ENCODE measurements at regions not wholly inside any gene's neighbourhood (a gene's known extent, or its start where the extent isn't known, plus 50 kb on each side); places are given as distances from the start of the nearest gene placed in this dataset.

DNA sequence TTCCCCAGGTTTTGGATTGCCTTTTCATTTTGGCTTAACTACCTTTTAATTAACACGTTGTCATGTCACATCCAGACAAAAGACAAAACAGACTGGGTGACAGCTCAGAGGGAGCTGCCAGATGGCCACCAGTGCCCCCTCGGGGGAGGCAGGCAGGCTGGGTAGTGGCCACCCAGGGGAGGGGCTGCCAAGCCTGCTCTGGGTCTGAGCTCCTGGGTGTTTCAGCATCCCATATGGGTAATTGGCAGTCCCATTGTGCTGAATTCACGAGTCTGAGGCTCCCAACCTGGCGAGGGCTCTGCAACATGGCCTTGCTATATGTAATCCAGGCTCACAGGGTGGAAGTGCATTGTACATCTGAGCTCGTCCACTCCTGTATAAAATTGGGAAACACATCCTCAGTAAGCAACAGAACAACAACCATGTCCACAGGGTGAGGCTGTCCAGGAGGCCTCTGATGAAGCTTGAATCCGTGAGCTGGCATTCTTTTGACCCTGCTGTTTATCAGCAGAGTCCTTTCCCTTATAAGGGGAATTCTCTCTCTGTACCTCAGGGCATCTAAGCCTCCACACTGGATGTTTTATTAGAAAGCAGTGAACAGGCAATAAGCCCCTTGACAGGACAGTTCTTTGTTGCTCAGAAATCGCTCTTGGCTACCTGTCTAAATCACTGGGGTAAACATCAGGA, 111.7 kb upstream of the SLC22A23 start:
- no peaks in the 10 kb centered on the region for H4K20me1 ChIP-seq (replicated peaks; ENCODE audit: insufficient read depth)
- H3K4me2 ChIP-seq = no peak overlapping the region
- TF ChIP-seq STAT1 (IDR thresholded peaks at IDR 0.05; ENCODE audit: unreplicated experiment) = no peak
- TF ChIP-seq, protein P1, sequence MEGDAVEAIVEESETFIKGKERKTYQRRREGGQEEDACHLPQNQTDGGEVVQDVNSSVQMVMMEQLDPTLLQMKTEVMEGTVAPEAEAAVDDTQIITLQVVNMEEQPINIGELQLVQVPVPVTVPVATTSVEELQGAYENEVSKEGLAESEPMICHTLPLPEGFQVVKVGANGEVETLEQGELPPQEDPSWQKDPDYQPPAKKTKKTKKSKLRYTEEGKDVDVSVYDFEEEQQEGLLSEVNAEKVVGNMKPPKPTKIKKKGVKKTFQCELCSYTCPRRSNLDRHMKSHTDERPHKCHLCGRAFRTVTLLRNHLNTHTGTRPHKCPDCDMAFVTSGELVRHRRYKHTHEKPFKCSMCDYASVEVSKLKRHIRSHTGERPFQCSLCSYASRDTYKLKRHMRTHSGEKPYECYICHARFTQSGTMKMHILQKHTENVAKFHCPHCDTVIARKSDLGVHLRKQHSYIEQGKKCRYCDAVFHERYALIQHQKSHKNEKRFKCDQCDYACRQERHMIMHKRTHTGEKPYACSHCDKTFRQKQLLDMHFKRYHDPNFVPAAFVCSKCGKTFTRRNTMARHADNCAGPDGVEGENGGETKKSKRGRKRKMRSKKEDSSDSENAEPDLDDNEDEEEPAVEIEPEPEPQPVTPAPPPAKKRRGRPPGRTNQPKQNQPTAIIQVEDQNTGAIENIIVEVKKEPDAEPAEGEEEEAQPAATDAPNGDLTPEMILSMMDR (conservative IDR thresholded peaks at IDR 0.05; ENCODE audit: low read depth in 2 of 2) = no peak
- TF ChIP-seq, protein P2, sequence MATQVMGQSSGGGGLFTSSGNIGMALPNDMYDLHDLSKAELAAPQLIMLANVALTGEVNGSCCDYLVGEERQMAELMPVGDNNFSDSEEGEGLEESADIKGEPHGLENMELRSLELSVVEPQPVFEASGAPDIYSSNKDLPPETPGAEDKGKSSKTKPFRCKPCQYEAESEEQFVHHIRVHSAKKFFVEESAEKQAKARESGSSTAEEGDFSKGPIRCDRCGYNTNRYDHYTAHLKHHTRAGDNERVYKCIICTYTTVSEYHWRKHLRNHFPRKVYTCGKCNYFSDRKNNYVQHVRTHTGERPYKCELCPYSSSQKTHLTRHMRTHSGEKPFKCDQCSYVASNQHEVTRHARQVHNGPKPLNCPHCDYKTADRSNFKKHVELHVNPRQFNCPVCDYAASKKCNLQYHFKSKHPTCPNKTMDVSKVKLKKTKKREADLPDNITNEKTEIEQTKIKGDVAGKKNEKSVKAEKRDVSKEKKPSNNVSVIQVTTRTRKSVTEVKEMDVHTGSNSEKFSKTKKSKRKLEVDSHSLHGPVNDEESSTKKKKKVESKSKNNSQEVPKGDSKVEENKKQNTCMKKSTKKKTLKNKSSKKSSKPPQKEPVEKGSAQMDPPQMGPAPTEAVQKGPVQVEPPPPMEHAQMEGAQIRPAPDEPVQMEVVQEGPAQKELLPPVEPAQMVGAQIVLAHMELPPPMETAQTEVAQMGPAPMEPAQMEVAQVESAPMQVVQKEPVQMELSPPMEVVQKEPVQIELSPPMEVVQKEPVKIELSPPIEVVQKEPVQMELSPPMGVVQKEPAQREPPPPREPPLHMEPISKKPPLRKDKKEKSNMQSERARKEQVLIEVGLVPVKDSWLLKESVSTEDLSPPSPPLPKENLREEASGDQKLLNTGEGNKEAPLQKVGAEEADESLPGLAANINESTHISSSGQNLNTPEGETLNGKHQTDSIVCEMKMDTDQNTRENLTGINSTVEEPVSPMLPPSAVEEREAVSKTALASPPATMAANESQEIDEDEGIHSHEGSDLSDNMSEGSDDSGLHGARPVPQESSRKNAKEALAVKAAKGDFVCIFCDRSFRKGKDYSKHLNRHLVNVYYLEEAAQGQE (IDR thresholded peaks at IDR 0.05; ENCODE audit: unreplicated experiment) = no peak
- TF ChIP-seq NANOG (IDR thresholded peaks at IDR 0.05; ENCODE audit: borderline replicate concordance) = no peak
- TF ChIP-seq ZNF331 (CRISPR knock-in tag; IDR thresholded peaks at IDR 0.05; ENCODE audit: low read depth) = no peak
- TF ChIP-seq, protein P3, sequence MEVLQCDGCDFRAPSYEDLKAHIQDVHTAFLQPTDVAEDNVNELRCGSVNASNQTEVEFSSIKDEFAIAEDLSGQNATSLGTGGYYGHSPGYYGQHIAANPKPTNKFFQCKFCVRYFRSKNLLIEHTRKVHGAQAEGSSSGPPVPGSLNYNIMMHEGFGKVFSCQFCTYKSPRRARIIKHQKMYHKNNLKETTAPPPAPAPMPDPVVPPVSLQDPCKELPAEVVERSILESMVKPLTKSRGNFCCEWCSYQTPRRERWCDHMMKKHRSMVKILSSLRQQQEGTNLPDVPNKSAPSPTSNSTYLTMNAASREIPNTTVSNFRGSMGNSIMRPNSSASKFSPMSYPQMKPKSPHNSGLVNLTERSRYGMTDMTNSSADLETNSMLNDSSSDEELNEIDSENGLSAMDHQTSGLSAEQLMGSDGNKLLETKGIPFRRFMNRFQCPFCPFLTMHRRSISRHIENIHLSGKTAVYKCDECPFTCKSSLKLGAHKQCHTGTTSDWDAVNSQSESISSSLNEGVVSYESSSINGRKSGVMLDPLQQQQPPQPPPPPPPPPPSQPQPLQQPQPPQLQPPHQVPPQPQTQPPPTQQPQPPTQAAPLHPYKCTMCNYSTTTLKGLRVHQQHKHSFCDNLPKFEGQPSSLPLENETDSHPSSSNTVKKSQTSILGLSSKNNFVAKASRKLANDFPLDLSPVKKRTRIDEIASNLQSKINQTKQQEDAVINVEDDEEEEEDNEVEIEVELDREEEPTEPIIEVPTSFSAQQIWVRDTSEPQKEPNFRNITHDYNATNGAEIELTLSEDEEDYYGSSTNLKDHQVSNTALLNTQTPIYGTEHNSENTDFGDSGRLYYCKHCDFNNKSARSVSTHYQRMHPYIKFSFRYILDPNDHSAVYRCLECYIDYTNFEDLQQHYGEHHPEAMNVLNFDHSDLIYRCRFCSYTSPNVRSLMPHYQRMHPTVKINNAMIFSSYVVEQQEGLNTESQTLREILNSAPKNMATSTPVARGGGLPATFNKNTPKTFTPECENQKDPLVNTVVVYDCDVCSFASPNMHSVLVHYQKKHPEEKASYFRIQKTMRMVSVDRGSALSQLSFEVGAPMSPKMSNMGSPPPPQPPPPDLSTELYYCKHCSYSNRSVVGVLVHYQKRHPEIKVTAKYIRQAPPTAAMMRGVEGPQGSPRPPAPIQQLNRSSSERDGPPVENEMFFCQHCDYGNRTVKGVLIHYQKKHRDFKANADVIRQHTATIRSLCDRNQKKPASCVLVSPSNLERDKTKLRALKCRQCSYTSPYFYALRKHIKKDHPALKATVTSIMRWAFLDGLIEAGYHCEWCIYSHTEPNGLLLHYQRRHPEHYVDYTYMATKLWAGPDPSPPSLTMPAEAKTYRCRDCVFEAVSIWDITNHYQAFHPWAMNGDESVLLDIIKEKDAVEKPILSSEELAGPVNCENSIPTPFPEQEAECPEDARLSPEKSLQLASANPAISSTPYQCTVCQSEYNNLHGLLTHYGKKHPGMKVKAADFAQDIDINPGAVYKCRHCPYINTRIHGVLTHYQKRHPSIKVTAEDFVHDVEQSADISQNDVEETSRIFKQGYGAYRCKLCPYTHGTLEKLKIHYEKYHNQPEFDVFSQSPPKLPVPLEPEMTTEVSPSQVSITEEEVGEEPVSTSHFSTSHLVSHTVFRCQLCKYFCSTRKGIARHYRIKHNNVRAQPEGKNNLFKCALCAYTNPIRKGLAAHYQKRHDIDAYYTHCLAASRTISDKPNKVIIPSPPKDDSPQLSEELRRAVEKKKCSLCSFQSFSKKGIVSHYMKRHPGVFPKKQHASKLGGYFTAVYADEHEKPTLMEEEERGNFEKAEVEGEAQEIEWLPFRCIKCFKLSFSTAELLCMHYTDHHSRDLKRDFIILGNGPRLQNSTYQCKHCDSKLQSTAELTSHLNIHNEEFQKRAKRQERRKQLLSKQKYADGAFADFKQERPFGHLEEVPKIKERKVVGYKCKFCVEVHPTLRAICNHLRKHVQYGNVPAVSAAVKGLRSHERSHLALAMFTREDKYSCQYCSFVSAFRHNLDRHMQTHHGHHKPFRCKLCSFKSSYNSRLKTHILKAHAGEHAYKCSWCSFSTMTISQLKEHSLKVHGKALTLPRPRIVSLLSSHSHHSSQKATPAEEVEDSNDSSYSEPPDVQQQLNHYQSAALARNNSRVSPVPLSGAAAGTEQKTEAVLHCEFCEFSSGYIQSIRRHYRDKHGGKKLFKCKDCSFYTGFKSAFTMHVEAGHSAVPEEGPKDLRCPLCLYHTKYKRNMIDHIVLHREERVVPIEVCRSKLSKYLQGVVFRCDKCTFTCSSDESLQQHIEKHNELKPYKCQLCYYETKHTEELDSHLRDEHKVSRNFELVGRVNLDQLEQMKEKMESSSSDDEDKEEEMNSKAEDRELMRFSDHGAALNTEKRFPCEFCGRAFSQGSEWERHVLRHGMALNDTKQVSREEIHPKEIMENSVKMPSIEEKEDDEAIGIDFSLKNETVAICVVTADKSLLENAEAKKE (CRISPR knock-in tag; IDR thresholded peaks at IDR 0.05) = no peak
- no peak for TF ChIP-seq CREB1 (CRISPR knock-in tag; IDR thresholded peaks at IDR 0.05; ENCODE audit: low read depth)
- TF ChIP-seq POLR2AphosphoS5 (IDR thresholded peaks at IDR 0.05; ENCODE audit: low read depth) = no peak
- no peak for TF ChIP-seq EZH2 (IDR thresholded peaks at IDR 0.05; ENCODE audit: low read depth, unreplicated experiment)
- TF ChIP-seq, protein P4, sequence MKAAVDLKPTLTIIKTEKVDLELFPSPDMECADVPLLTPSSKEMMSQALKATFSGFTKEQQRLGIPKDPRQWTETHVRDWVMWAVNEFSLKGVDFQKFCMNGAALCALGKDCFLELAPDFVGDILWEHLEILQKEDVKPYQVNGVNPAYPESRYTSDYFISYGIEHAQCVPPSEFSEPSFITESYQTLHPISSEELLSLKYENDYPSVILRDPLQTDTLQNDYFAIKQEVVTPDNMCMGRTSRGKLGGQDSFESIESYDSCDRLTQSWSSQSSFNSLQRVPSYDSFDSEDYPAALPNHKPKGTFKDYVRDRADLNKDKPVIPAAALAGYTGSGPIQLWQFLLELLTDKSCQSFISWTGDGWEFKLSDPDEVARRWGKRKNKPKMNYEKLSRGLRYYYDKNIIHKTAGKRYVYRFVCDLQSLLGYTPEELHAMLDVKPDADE (IDR thresholded peaks at IDR 0.05) = no peak
- no peak for TF ChIP-seq EZH2phosphoT487 (IDR thresholded peaks at IDR 0.05; ENCODE audit: unreplicated experiment)
- TF ChIP-seq ZNF114 (CRISPR knock-in tag; IDR thresholded peaks at IDR 0.05) = no peak
- no peak for TF ChIP-seq JUNB (IDR thresholded peaks at IDR 0.05; ENCODE audit: unreplicated experiment)
- Mint-ChIP-seq H3K9me3 (no peaks in the 10 kb centered on the region; the same call in 2 of the 3 replicates), H3K36me3 (ENCODE audit: low read depth) (no peaks in the 10 kb centered on the region), H3K4me3 (no peak overlapping the region), H3K27ac (no peak overlapping the region), H3K4me1 (peaks cover 3% of the 10 kb centered on the region; the same call in 2 of the 3 replicates), H3K27me3 (ENCODE audit: insufficient read depth, low read depth, poor library complexity) (peaks cover 3% of the 10 kb centered on the region)
- no peaks in the 10 kb centered on the region for H3F3A ChIP-seq (replicated peaks; ENCODE audit: low read depth)
- H3K36me3 ChIP-seq (ENCODE audit: insufficient read depth) = no peaks in the 10 kb centered on the region
- H3K4me3 ChIP-seq = no peak overlapping the region
- H3K27ac ChIP-seq (ENCODE audit: low read depth) = no peak overlapping the region
- H3K79me2 ChIP-seq (replicated peaks; ENCODE audit: insufficient read depth) = no peaks in the 10 kb centered on the region
- no peaks in the 10 kb centered on the region for H3K4me1 ChIP-seq (ENCODE audit: insufficient read depth)
- peak overlapping the region; percentile 43; the same call in 1 of the 2 replicates for H2AFZ ChIP-seq
- no peak for ATAC-seq
- H3K27me3 ChIP-seq (ENCODE audit: insufficient read depth) = no peaks in the 10 kb centered on the region
- no peaks in the 10 kb centered on the region for H3K9me2 ChIP-seq (ENCODE audit: insufficient read depth)
- DNase-seq (ENCODE audit: low spot score) = no peak
